Stimulated activated CD8-positive, alpha-beta memory T cell treated with anti-CD3 and anti-CD28 coated beads, Interleukin-4, amount 100 ng/mL, for 24 hours (primary cell): ENCODE measurements at regions not wholly inside any gene's neighbourhood (a gene's known extent, or its start where the extent isn't known, plus 50 kb on each side); places are given as distances from the start of the nearest gene placed in this dataset.

Experiments used
- DNase-seq: peaks from one replicate; pipeline ENCODE4 v3.0.0-alpha.2; 2020; ENCODE audit warnings: low read depth

- DNase-seq = no peak
Observed at GRCh38 chr6:40753675-40754448, 166.7 kb upstream of the LRFN2 start.

- no peak for DNase-seq
Observed at GRCh38 chr6:40753048-40753447, 165.9 kb upstream of the LRFN2 start.

GRCh38 chr6:40744835-40745234 lies 157.7 kb upstream of the LRFN2 start:
- DNase-seq = no peak

- no peak for DNase-seq
Observed at GRCh38 chr6:40743690-40744446, 156.7 kb upstream of the LRFN2 start.

- no peak for DNase-seq
Observed at GRCh38 chr6:40743226-40743625, 156.1 kb upstream of the LRFN2 start.

- no peak for DNase-seq
Observed at GRCh38 chr6:40740518-40740917, 153.4 kb upstream of the LRFN2 start.

GRCh38 chr6:40738551-40739193 lies 151.5 kb upstream of the LRFN2 start:
- DNase-seq = no peak

GRCh38 chr6:40735521-40735920 lies 148.4 kb upstream of the LRFN2 start:
- no peak for DNase-seq

GRCh38 chr6:40735121-40735520 lies 148.0 kb upstream of the LRFN2 start:
- DNase-seq = no peak

GRCh38 chr6:40734607-40735006 lies 147.4 kb upstream of the LRFN2 start:
- no peak for DNase-seq

GRCh38 chr6:40733770-40734396 lies 146.7 kb upstream of the LRFN2 start:
- DNase-seq = no peak

- no peak for DNase-seq
Observed at GRCh38 chr6:40733290-40733689, 146.1 kb upstream of the LRFN2 start.

GRCh38 chr6:40732878-40733277 lies 145.7 kb upstream of the LRFN2 start:
- DNase-seq = no peak

GRCh38 chr6:40728643-40729042 lies 141.5 kb upstream of the LRFN2 start:
- no peak for DNase-seq

- no peak for DNase-seq
Observed at GRCh38 chr6:40727271-40727670, 140.1 kb upstream of the LRFN2 start.

- no peak for DNase-seq
Observed at GRCh38 chr6:40726853-40727252, 139.7 kb upstream of the LRFN2 start.

GRCh38 chr6:40725390-40725789 lies 138.2 kb upstream of the LRFN2 start:
- DNase-seq = no peak

GRCh38 chr6:40724886-40725285 lies 137.7 kb upstream of the LRFN2 start:
- DNase-seq = no peak

- no peak for DNase-seq
Observed at GRCh38 chr6:40723967-40724366, 136.8 kb upstream of the LRFN2 start.

GRCh38 chr6:40722553-40723258 lies 135.5 kb upstream of the LRFN2 start:
- DNase-seq = no peak

- no peak for DNase-seq
Observed at GRCh38 chr6:40722091-40722490, 134.9 kb upstream of the LRFN2 start.
